GM12874 (cell line): ENCODE measurements at regions not wholly inside any gene's neighbourhood (a gene's known extent, or its start where the extent isn't known, plus 50 kb on each side); places are given as distances from the start of the nearest gene placed in this dataset.

Experiments used
- CTCF ChIP-seq: IDR thresholded peaks from 2 replicates; pipeline ENCODE4 v1.5.1; 2011; ENCODE audit warnings: low read depth, mild to moderate bottlenecking, control low read depth, low read length, moderate library complexity; ENCODE audit not compliant: insufficient read depth

DNA sequence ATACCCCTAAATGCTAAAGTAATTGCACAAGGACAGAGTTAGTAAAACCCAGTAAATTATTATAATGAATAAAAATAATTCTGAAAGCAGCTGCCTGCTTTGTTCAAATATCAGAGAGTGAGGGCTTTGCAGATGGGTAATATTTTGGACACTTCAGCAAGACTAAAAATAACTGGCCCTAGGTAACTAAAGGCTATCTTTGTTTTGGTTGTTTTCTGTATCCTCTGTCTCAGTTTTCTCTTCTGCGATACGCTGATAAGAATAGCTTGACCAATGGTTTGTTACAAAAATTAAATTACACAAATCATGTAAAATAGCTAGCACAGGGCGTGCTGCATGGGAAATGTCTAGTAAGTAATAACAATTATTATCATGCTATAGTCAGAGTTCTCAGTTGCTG lies 204.7 kb downstream of the FGFR2 start:
- no peak for TF ChIP-seq CTCF

DNA sequence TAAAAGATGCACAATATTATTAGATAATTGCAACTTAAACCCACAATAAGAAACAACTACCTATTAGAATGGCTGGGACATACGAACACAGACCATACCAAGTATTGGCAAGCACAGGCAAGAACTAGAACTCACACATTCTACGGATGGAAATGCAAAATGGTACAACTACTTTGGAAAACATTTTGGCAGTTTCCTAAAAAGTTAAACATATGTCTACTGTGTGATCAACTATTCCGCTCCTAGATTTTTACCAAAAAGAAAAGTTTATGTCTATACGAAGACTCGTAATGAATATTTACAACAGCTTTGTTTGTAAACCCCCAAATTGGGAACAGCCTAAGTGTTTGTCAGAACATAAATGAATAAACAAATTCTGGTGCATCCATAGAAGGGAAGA lies 194.7 kb downstream of the FGFR2 start:
- TF ChIP-seq CTCF: no peak

- TF ChIP-seq CTCF: no peak
Observed at GRCh38 chr10:121404611-121405010, 193.6 kb downstream of the FGFR2 start.

DNA sequence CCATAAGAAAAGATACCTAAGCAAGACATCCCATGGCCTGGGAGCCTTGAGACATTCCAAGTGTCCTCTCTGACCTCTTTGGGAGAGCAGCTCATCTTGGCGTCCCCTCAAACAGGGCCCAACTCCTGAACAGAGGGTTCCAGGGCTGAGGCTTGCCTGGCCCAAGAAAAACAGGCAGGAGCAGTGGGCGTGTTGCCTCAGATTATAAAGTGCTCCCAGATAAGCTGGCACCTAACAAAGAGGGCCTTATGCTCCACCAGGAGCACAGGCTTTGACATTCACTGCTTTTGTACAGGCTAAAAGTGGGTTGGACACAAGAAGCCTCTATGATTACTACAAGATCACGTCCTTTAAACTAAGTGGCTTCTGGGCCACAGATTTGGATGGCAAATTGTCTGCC lies 193.1 kb downstream of the FGFR2 start:
- no peak for TF ChIP-seq CTCF

DNA sequence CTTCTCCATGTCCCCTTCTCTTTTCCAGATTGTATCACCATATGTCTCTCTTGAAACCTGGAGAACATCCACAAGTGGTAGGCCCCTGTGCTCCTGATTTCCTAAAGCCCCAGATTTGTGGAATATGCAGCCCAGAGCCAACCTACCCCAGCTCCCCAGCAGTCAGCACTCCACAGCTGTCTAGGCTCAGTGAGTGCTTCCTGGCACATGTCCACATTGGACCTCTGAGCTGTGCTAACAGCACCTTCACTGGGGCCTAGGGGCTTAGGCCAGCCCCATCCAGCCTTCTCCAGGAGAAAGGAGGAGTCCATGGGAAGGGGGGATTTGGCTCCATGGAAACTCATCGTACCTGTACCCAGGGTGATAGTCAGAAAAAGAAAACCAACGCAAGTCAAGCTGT lies 192.7 kb downstream of the FGFR2 start:
- TF ChIP-seq CTCF: no peak

DNA sequence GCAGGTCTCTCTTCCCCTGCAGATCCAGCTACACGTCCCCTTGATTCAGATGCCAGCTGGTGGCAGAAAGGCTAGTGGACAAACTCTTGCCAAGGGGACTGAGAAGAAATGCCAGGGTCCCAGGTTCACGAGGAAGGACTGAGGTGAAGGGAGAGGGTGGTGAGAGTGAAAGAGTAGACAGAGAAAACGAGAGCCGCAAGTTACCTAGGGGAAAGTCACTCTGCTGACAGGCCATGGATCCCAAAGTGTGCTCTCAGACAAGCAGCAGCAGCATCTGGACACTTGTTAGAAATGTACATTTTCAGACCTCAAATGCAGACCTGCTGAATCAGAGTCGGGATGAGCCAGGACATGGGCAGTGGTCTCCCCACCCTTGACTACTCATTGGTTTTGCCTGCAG lies 192.3 kb downstream of the FGFR2 start:
- no peak for TF ChIP-seq CTCF

DNA sequence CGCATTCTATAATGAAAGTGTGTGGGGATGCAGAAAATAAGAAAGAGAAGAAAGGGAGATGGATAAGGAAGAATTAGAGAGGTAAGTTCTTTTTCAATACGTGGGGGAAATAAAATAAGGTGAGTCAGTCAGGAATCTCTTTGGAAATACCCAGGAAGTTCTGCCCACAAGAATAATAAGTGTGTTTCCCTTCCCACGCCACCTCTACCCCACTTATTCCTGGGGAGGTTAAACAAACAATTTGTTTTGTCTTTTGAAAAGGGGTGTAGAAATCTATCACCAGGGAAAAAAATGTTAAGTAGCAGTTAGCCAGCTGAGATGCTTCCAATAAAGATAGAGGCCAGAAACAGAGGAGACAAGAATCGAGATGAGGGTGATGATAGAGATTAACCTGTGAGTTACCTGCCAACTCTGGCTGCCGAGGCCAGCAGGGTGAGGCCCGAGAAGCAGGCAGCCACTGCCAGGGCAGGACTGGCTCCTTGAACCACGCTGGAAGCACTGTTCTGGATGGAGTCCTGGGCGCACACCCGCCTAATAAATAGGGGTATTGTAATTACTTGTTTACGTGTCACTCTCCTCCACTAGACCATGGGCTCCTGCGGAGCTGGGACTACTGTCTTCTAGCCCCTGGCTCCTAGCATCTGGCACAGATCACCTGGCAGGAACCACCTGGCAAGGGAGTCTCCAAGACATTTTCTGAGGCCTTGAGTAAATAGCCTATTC lies 191.3 kb downstream of the FGFR2 start:
- TF ChIP-seq CTCF: no peak
